Gastroesophageal sphincter (tissue), 4 donors: ENCODE measurements at regions not wholly inside any gene's neighbourhood (a gene's known extent, or its start where the extent isn't known, plus 50 kb on each side); places are given as distances from the start of the nearest gene placed in this dataset.

Source experiments
- ATAC-seq: fragments of 150-250 bp; one replicate; pipeline ENCODE4 v1.9.1; 2016; ENCODE audit warnings: mild to moderate bottlenecking, moderate library complexity
- H3K27ac ChIP-seq, 4 donors: fragments of 200-600 bp; sonication (generic) in 3 of 4; 1 replicate in 3 of 4; 2 replicates in 1 of 4; pipeline ENCODE4 v1.5.1; 2016 to 2019
- H3K27me3 ChIP-seq: fragments of 200-600 bp; sonication (generic); one replicate; pipeline ENCODE4 v1.5.1; 2019
- H3K36me3 ChIP-seq, 2 donors: fragments of 200-600 bp; sonication (generic); one replicate each; pipeline ENCODE4 v1.5.1; 2019; ENCODE audit warnings: control low read depth in 1 of 2
- H3K4me1 ChIP-seq, 3 donors: fragments of 200-600 bp; sonication (generic); 1 replicate in 2 of 3; 2 replicates in 1 of 3; pipeline ENCODE4 v1.5.1; 2016 to 2019; ENCODE audit warnings: control low read depth in 2 of 3
- H3K4me3 ChIP-seq, 2 donors: fragments of 200-600 bp; sonication (generic); one replicate each; pipeline ENCODE4 v1.5.1; 2019; ENCODE audit warnings: mild to moderate bottlenecking in 1 of 2, moderate library complexity in 1 of 2
- H3K9me3 ChIP-seq, 3 donors: fragments of 200-600 bp; sonication (generic); one replicate each; pipeline ENCODE4 v1.5.1; 2017 to 2019; ENCODE audit warnings: control low read depth in 2 of 3
- CTCF ChIP-seq, 4 experiments: fragments of 200-600 bp in 2 of 4; fragments of 450-650 bp in 2 of 4; sonication (generic) in 1 of 4; IDR thresholded peaks; one replicate each; pipeline ENCODE4 v1.5.1; 2017 to 2019; ENCODE audit warnings: antibody characterized with exemption in 4 of 4, mild to moderate bottlenecking in 2 of 4, moderate library complexity in 2 of 4
- EP300 ChIP-seq: sonication (generic); formaldehyde crosslinking; IDR thresholded peaks from one replicate; pipeline ENCODE4 v1.6.1; 2017; ENCODE audit warnings: antibody characterized with exemption, mild to moderate bottlenecking
- POLR2A ChIP-seq, 2 donors: fragments of 450-650 bp; IDR thresholded peaks; one replicate each; pipeline ENCODE4 v1.6.1; 2017; ENCODE audit warnings: antibody characterized with exemption in 2 of 2, mild to moderate bottlenecking in 2 of 2, moderate library complexity in 1 of 2
- POLR2AphosphoS5 ChIP-seq: sonication (generic); formaldehyde crosslinking; IDR thresholded peaks from one replicate; pipeline ENCODE4 v1.6.1; 2017; ENCODE audit warnings: antibody characterized with exemption
- WGBS, 2 donors: methylation state at CpG; one replicate each; pipeline ENCODE4 v1.1.5; 2018; ENCODE audit warnings: low coverage in 1 of 2; 5-methylcytosine and 5-hydroxymethylcytosine counted together

- Histone ChIP-seq H3K36me3 (no peaks in the 10 kb centered on the region), H3K4me3 (no peak overlapping the region), H3K27ac (no peak overlapping the region), H3K4me1 (no peaks in the 10 kb centered on the region), H3K9me3 (no peaks in the 10 kb centered on the region), H3K27me3 (no peaks in the 10 kb centered on the region)
- 47 to 62% methylated on average over 1 of the region's 1 CpG for WGBS, 2 donors
- no peak for ATAC-seq
- TF ChIP-seq CTCF (IDR thresholded peaks at IDR 0.05) (no peak), POLR2A (IDR thresholded peaks at IDR 0.05) (no peak), EP300 (no peak), POLR2AphosphoS5 (no peak)
Measured at GRCh38 chr5:98096155-98096554, 677.3 kb upstream of the RGMB start.

- Histone ChIP-seq H3K4me3 (no peak overlapping the region), H3K27ac (no peak overlapping the region), H3K36me3 (no peaks in the 10 kb centered on the region), H3K4me1 (no peaks in the 10 kb centered on the region), H3K27me3 (no peaks in the 10 kb centered on the region), H3K9me3 (no peaks in the 10 kb centered on the region)
- no peak for ATAC-seq
- TF ChIP-seq POLR2AphosphoS5 (no peak), CTCF (IDR thresholded peaks at IDR 0.05) (no peak), POLR2A (IDR thresholded peaks at IDR 0.05) (no peak), EP300 (no peak)
- 47 to 58% methylated on average over 2 to 3 of the region's 3 CpGs for WGBS, 2 donors
Measured at GRCh38 chr5:98099448-98100105, 673.9 kb upstream of the RGMB start.

GRCh38 chr5:98101131-98101530 lies 672.3 kb upstream of the RGMB start:
- no peak for ATAC-seq
- H3K27ac ChIP-seq = no peak overlapping the region

GRCh38 chr5:98102936-98103335 lies 670.5 kb upstream of the RGMB start:
- no peak for ATAC-seq
- no peaks in the 10 kb centered on the region for H3K27me3 ChIP-seq
- no peak for TF ChIP-seq CTCF (IDR thresholded peaks at IDR 0.05)
- no peak overlapping the region for H3K27ac ChIP-seq
- no peaks in the 10 kb centered on the region for H3K4me1 ChIP-seq
- no peaks in the 10 kb centered on the region for H3K9me3 ChIP-seq
- H3K4me3 ChIP-seq = no peak overlapping the region
- no peaks in the 10 kb centered on the region for H3K36me3 ChIP-seq
- WGBS, 2 donors = 52 to 78% methylated on average over 3 of the region's 3 CpGs

More at GRCh38 chr5:98101131-98101530, 672.3 kb upstream of the RGMB start:
- Histone ChIP-seq H3K4me3 (no peak overlapping the region), H3K27me3 (no peaks in the 10 kb centered on the region), H3K9me3 (no peaks in the 10 kb centered on the region), H3K36me3 (no peaks in the 10 kb centered on the region), H3K4me1 (no peaks in the 10 kb centered on the region)
- TF ChIP-seq POLR2A (IDR thresholded peaks at IDR 0.05) (no peak), POLR2AphosphoS5 (no peak), EP300 (no peak), CTCF (IDR thresholded peaks at IDR 0.05) (no peak)

- H3K9me3 ChIP-seq = no peaks in the 10 kb centered on the region
- no peak for ATAC-seq
- 76% methylated on average over 5 of the region's 5 CpGs for WGBS, 2 donors
- H3K36me3 ChIP-seq = no peaks in the 10 kb centered on the region
- no peaks in the 10 kb centered on the region for H3K27me3 ChIP-seq
- H3K4me3 ChIP-seq = no peak overlapping the region
- no peak for TF ChIP-seq CTCF (IDR thresholded peaks at IDR 0.05)
- no peak for TF ChIP-seq POLR2AphosphoS5
- no peak for TF ChIP-seq EP300
- TF ChIP-seq POLR2A (IDR thresholded peaks at IDR 0.05) = no peak
- H3K27ac ChIP-seq = no peak overlapping the region
- no peaks in the 10 kb centered on the region for H3K4me1 ChIP-seq
Measured at GRCh38 chr5:98103807-98104206, 669.7 kb upstream of the RGMB start.
